A549 (cell line): ENCODE measurements at regions not wholly inside any gene's neighbourhood (a gene's known extent, or its start where the extent isn't known, plus 50 kb on each side); places are given as distances from the start of the nearest gene placed in this dataset.

ENCODE experiments used
- ATAC-seq, 2 experiments: fragments of 200-7000 bp in 1 of 2; fragments of >200 bp in 1 of 2; cut with Nextera tagmentation in 1 of 2; cut with Tn5 transposase in 1 of 2; 3 replicates each; pipeline versions ENCODE4 v1.8.0 to v1.9.1; 2018 to 2020; ENCODE audit warnings: mild to moderate bottlenecking in 1 of 2, moderate library complexity in 1 of 2
- CTCF ChIA-PET: fragments of 300-600 bp; sonication (Branson Sonifier 250); formaldehyde crosslinking; extraction: SDS; loops from one replicate; lab custom pipeline; 2021; ENCODE audit warnings: antibody characterized with exemption, inconsistent platforms; lab: Yijun Ruan, JAX
- POLR2A ChIA-PET: fragments of 350-600 bp; formaldehyde crosslinking; extraction: SDS; loops from one replicate; lab custom pipeline; 2021; ENCODE audit warnings: antibody characterized with exemption, inconsistent platforms; lab: Yijun Ruan, JAX
- DNase-seq, 2 experiments: peaks; one replicate each; pipeline versions ENCODE4 v3.0.0 to v3.0.0-alpha.2; 2011 to 2016; ENCODE audit warnings: low read depth in 1 of 2, low spot score in 1 of 2
- FAIRE-seq: peaks from 2 replicates; lab custom pipeline; 2011; peaks lifted over from hg19 to GRCh38; lab: Jason Lieb, UNC
- H3K27ac ChIP-seq, 2 experiments: fragments of >200 bp; sonication (Bioruptor Twin); formaldehyde crosslinking; 3 replicates each; pipeline ENCODE4 v1.5.1; 2016 to 2017
- H3K4me1 ChIP-seq: fragments of >200 bp; sonication (Bioruptor Twin); formaldehyde crosslinking; 3 replicates; pipeline ENCODE4 v1.6.1; 2016
- H3K4me2 ChIP-seq: fragments of >200 bp; sonication (Bioruptor Twin); formaldehyde crosslinking; 3 replicates; pipeline ENCODE4 v1.6.1; 2016
- H3K4me3 ChIP-seq: fragments of >200 bp; sonication (Bioruptor Twin); formaldehyde crosslinking; 3 replicates; pipeline ENCODE4 v1.5.1; 2016
- H3K9me3 ChIP-seq: fragments of >200 bp; sonication (Bioruptor Twin); formaldehyde crosslinking; 3 replicates; pipeline ENCODE4 v1.6.1; 2016
- EHMT2 ChIP-seq: fragments of 200-600 bp; sonication (generic); IDR thresholded peaks from 2 replicates; pipeline ENCODE4 v1.6.1; 2016; ENCODE audit warnings: antibody characterized with exemption, low read depth, mild to moderate bottlenecking, moderate library complexity
- EP300 ChIP-seq, 2 experiments: fragments of >200 bp; sonication (Bioruptor Twin); formaldehyde crosslinking; IDR thresholded peaks; 2 replicates in 1 of 2; 3 replicates in 1 of 2; pipeline ENCODE4 v1.6.1; 2016 to 2017
- FOSB ChIP-seq: fragments of 250-450 bp; sonication (Bioruptor Pico); IDR thresholded peaks from 2 replicates; pipeline ENCODE4 v1.5.0; 2020; ENCODE audit warnings: mild to moderate bottlenecking, moderate library complexity
- GATA3 ChIP-seq: IDR thresholded peaks from 2 replicates; pipeline ENCODE4 v1.6.1; 2012; ENCODE audit warnings: borderline replicate concordance
- HEYL ChIP-seq: fragments of 250-450 bp; sonication (Bioruptor Pico); IDR thresholded peaks from 2 replicates; pipeline ENCODE4 v1.8.0; 2021; ENCODE audit warnings: mild to moderate bottlenecking, moderate library complexity
- HOXB5 ChIP-seq: fragments of 250-450 bp; sonication (Bioruptor Pico); IDR thresholded peaks from 2 replicates; pipeline ENCODE4 v1.5.0; 2020; ENCODE audit warnings: mild to moderate bottlenecking, moderate library complexity
- KDM5A ChIP-seq: fragments of 200-600 bp; sonication (generic); IDR thresholded peaks from 2 replicates; pipeline ENCODE4 v1.6.1; 2016; ENCODE audit warnings: antibody characterized with exemption, mild to moderate bottlenecking
- MAFK ChIP-seq: fragments of 450-650 bp; IDR thresholded peaks from 2 replicates; pipeline ENCODE4 v1.6.1; 2014; ENCODE audit not compliant: partially characterized antibody
- MAZ ChIP-seq: fragments of 150-350 bp; IDR thresholded peaks from 2 replicates; pipeline ENCODE4 v1.6.1; 2014; ENCODE audit warnings: antibody characterized with exemption, low read depth, low read length, borderline replicate concordance
- MYC ChIP-seq: IDR thresholded peaks from 2 replicates; pipeline ENCODE4 v1.6.1; 2012; ENCODE audit warnings: mild to moderate bottlenecking, inconsistent platforms, low read length, improper control_type of control experiment, borderline replicate concordance
- NFE2L2 ChIP-seq: fragments of 150-350 bp; conservative IDR thresholded peaks from 2 replicates; pipeline ENCODE4 v1.6.1; 2014; ENCODE audit warnings: low read length
- NPAS2 ChIP-seq: fragments of 250-450 bp; sonication (Bioruptor Pico); IDR thresholded peaks from 2 replicates; pipeline ENCODE4 v1.8.0; 2022; ENCODE audit warnings: mild to moderate bottlenecking, moderate library complexity, borderline replicate concordance
- NR3C1 ChIP-seq: fragments of >200 bp; sonication (Bioruptor Twin); formaldehyde crosslinking; IDR thresholded peaks from 3 replicates; pipeline ENCODE4 v1.6.1; 2017
- PHF8 ChIP-seq: fragments of 200-600 bp; sonication (generic); IDR thresholded peaks from 2 replicates; pipeline ENCODE4 v1.6.1; 2016; ENCODE audit warnings: low read depth, mild to moderate bottlenecking, antibody characterized with exemption, moderate library complexity, borderline replicate concordance
- POLR2A ChIP-seq: IDR thresholded peaks from 2 replicates; pipeline ENCODE4 v1.6.1; 2012; ENCODE audit warnings: mild to moderate bottlenecking, low read length
- RAD21 ChIP-seq, 2 experiments: fragments of >200 bp in 1 of 2; sonication (Bioruptor Twin) in 1 of 2; formaldehyde crosslinking in 1 of 2; IDR thresholded peaks in 1 of 2; conservative IDR thresholded peaks in 1 of 2; 2 replicates in 1 of 2; 3 replicates in 1 of 2; pipeline ENCODE4 v1.6.1; 2012 to 2018; ENCODE audit warnings: inconsistent platforms in 1 of 2
- RARB ChIP-seq: fragments of 250-450 bp; sonication (Bioruptor Pico); IDR thresholded peaks from 2 replicates; pipeline ENCODE4 v1.8.0; 2021; ENCODE audit warnings: mild to moderate bottlenecking, moderate library complexity
- RCOR1 ChIP-seq: fragments of 150-350 bp; IDR thresholded peaks from 2 replicates; pipeline ENCODE4 v1.6.1; 2014; ENCODE audit warnings: antibody characterized with exemption, low read length, low read depth
- RFX5 ChIP-seq: fragments of 450-650 bp; IDR thresholded peaks from 2 replicates; pipeline ENCODE4 v1.7.1; 2014; ENCODE audit warnings: antibody characterized with exemption, mild to moderate bottlenecking, moderate library complexity
- RNF2 ChIP-seq: fragments of 200-600 bp; sonication (generic); IDR thresholded peaks from 2 replicates; pipeline ENCODE4 v1.6.1; 2016; ENCODE audit warnings: low read depth, mild to moderate bottlenecking, antibody characterized with exemption, moderate library complexity, borderline replicate concordance
- SMC3 ChIP-seq: fragments of >200 bp; sonication (Bioruptor Twin); formaldehyde crosslinking; IDR thresholded peaks from 3 replicates; pipeline ENCODE4 v1.6.1; 2018; ENCODE audit warnings: inconsistent platforms
- TFCP2L1 ChIP-seq: fragments of 250-450 bp; sonication (Bioruptor Pico); IDR thresholded peaks from 2 replicates; pipeline ENCODE4 v1.5.0; 2021; ENCODE audit warnings: mild to moderate bottlenecking
- ZFP36 ChIP-seq: fragments of 450-650 bp; IDR thresholded peaks from 2 replicates; pipeline ENCODE4 v1.6.1; 2014; ENCODE audit warnings: borderline replicate concordance; ENCODE audit not compliant: partially characterized antibody
- ZNF302 ChIP-seq: fragments of 250-450 bp; sonication (Bioruptor Pico); IDR thresholded peaks from 2 replicates; pipeline ENCODE4 v1.9.0; 2021; ENCODE audit warnings: inconsistent platforms, mild to moderate bottlenecking, moderate library complexity
- ZSCAN20 ChIP-seq: fragments of 250-450 bp; sonication (Bioruptor Pico); IDR thresholded peaks from 2 replicates; pipeline ENCODE4 v1.8.0; 2022; ENCODE audit warnings: mild to moderate bottlenecking, moderate library complexity
- WGBS: methylation state at CpG from one replicate; pipeline ENCODE4 v1.1.6; 2017; ENCODE audit errors: missing lambda C conversion rate; 5-methylcytosine and 5-hydroxymethylcytosine counted together
- TF ChIP-seq, protein P1 (sequence below): fragments of 250-450 bp; sonication (Bioruptor Pico); IDR thresholded peaks from 2 replicates; pipeline ENCODE4 v1.5.0; 2020; ENCODE audit warnings: low read depth, mild to moderate bottlenecking, moderate library complexity
- TF ChIP-seq, protein P2 (sequence below): IDR thresholded peaks from 2 replicates; pipeline ENCODE4 v1.6.1; 2012; ENCODE audit warnings: low read depth, borderline replicate concordance
- TF ChIP-seq, protein P3 (sequence below): IDR thresholded peaks from 2 replicates; pipeline ENCODE4 v1.6.1; 2012
- TF ChIP-seq, protein P4 (sequence below): fragments of 150-350 bp; IDR thresholded peaks from 2 replicates; pipeline ENCODE4 v1.6.1; 2014; ENCODE audit warnings: low read depth, mild to moderate bottlenecking, low read length
- TF ChIP-seq, protein P5 (sequence below): fragments of >200 bp; sonication (Bioruptor Twin); formaldehyde crosslinking; IDR thresholded peaks from 3 replicates; pipeline ENCODE4 v1.6.1; 2016

DNA sequence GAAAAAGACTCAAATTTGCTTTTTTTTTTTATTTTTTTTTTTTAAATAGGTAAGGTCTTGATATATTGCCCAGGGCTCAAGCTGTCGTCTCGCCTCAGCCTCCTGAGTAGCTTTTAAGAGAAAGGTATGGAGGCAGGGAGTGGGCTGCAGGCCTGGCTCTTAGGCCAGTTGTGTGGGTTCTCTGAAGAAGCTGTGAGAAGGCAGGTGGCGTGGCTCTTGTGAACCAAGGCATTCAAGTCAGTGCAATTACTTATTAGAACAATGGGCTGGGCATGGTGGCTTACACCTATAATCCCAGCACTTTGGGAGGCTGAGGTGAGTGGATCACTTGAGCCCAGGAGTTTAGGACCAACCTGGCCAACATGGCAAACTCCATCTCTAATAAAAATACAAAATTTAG is 244.0 kb upstream of the SFRP2 start:
- DNase-seq (no peak), FAIRE-seq (no peak), ATAC-seq (no peak)
- 0% methylated on average over 3 of the region's 3 CpGs for WGBS
- H3K27ac ChIP-seq = no peak overlapping the region
- H3K4me3 ChIP-seq = no peak overlapping the region
- CTCF ChIA-PET = no interaction called here
- no peaks in the 10 kb centered on the region for H3K9me3 ChIP-seq
- POLR2A ChIA-PET = no interaction called here
- TF ChIP-seq SMC3 = no peak
- TF ChIP-seq, protein P1, sequence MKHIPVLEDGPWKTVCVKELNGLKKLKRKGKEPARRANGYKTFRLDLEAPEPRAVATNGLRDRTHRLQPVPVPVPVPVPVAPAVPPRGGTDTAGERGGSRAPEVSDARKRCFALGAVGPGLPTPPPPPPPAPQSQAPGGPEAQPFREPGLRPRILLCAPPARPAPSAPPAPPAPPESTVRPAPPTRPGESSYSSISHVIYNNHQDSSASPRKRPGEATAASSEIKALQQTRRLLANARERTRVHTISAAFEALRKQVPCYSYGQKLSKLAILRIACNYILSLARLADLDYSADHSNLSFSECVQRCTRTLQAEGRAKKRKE (CRISPR knock-in tag) = no peak
- TF ChIP-seq EHMT2 = no peak
- TF ChIP-seq MYC = no peak
- TF ChIP-seq TFCP2L1 (CRISPR knock-in tag) = no peak
- TF ChIP-seq NR3C1 = no peak
- no peak for TF ChIP-seq NFE2L2
- no peak for TF ChIP-seq RARB (CRISPR knock-in tag)
- TF ChIP-seq RFX5 = no peak
- no peak for TF ChIP-seq POLR2A
- no peak for TF ChIP-seq HEYL (CRISPR knock-in tag)
- TF ChIP-seq, protein P2, sequence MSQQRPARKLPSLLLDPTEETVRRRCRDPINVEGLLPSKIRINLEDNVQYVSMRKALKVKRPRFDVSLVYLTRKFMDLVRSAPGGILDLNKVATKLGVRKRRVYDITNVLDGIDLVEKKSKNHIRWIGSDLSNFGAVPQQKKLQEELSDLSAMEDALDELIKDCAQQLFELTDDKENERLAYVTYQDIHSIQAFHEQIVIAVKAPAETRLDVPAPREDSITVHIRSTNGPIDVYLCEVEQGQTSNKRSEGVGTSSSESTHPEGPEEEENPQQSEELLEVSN = no peak
- TF ChIP-seq MAZ = no peak
- H3K4me2 ChIP-seq = no peak overlapping the region
- H3K4me1 ChIP-seq = no peaks in the 10 kb centered on the region

DNA sequence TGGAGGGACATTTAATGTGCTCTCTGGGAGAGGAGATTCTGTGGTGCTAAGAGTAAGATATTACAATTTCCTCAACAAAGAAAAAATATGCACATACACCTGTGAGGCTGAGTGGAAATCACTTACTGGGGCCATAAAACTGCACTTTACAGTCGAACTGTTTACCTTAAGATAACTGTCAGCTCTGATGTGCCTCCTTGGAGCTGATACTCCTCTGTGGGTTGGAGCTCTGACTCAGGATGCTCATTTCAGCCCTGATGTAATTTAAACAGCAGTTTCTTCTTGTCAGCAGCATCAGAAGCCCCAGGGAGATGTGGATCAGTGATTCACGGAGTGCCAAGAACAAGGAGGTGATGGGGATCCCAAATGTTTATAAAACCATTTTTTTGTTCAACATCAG is 241.9 kb upstream of the SFRP2 start:
- DNase-seq = no peak
- Histone ChIP-seq H3K4me3 (no peak overlapping the region), H3K9me3 (no peaks in the 10 kb centered on the region), H3K4me2 (no peak overlapping the region), H3K4me1 (no peaks in the 10 kb centered on the region), H3K27ac (no peak overlapping the region)
- no peak for FAIRE-seq
- ATAC-seq = no peak
- CTCF ChIA-PET = no interaction called here
- TF ChIP-seq RCOR1 = no peak
- TF ChIP-seq RNF2 = no peak
- no peak for TF ChIP-seq RAD21 (conservative IDR thresholded peaks at IDR 0.05 in 1 of 2, IDR thresholded peaks at IDR 0.05 in 1 of 2)
- no peak for TF ChIP-seq ZSCAN20 (CRISPR knock-in tag)
- TF ChIP-seq GATA3 = no peak
- TF ChIP-seq, protein P3, sequence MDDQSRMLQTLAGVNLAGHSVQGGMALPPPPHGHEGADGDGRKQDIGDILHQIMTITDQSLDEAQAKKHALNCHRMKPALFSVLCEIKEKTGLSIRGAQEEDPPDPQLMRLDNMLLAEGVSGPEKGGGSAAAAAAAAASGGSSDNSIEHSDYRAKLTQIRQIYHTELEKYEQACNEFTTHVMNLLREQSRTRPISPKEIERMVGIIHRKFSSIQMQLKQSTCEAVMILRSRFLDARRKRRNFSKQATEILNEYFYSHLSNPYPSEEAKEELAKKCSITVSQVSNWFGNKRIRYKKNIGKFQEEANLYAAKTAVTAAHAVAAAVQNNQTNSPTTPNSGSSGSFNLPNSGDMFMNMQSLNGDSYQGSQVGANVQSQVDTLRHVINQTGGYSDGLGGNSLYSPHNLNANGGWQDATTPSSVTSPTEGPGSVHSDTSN = no peak
- no peak for TF ChIP-seq EP300 (IDR thresholded peaks at IDR 0.05)
- no peak for TF ChIP-seq ZNF302 (CRISPR knock-in tag)
- TF ChIP-seq EHMT2 = no peak
- WGBS = 2% methylated on average over 2 of the region's 2 CpGs
- POLR2A ChIA-PET = no interaction called here

DNA sequence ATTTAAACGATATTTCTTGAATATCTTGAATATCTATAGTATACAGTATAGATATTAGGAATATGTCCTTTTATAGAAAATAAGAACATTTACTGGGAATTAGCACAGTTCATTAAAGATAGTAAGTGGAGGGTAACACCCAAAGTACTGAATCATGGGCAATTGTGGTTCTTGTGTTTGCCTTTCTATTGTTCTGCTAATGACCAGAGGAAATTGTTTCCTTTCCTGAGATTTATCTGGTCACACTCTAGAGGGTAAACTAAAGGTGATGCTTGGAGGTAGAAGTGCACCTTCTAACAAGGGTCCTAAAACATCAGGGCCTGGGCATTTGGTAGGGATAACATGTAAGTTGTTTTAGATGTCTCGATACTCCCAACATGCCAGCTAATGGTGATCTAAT is 241.3 kb upstream of the SFRP2 start:
- CTCF ChIA-PET = no interaction called here
- POLR2A ChIA-PET = no interaction called here
- Histone ChIP-seq H3K9me3 (no peaks in the 10 kb centered on the region), H3K4me1 (no peaks in the 10 kb centered on the region), H3K27ac (no peak overlapping the region), H3K4me3 (no peak overlapping the region), H3K4me2 (no peak overlapping the region)
- WGBS = 0% methylated on average over 2 of the region's 2 CpGs
- FAIRE-seq = no peak
- ATAC-seq = no peak
- DNase-seq = no peak
- TF ChIP-seq NPAS2 (CRISPR knock-in tag) (no peak), SMC3 (no peak), RARB (CRISPR knock-in tag) (no peak), ZFP36 (no peak), HOXB5 (no peak), PHF8 (no peak), ZNF302 (CRISPR knock-in tag) (no peak), FOSB (CRISPR knock-in tag) (no peak), RCOR1 (no peak), KDM5A (no peak), NR3C1 (no peak), MAFK (no peak)
- TF ChIP-seq, protein P4, sequence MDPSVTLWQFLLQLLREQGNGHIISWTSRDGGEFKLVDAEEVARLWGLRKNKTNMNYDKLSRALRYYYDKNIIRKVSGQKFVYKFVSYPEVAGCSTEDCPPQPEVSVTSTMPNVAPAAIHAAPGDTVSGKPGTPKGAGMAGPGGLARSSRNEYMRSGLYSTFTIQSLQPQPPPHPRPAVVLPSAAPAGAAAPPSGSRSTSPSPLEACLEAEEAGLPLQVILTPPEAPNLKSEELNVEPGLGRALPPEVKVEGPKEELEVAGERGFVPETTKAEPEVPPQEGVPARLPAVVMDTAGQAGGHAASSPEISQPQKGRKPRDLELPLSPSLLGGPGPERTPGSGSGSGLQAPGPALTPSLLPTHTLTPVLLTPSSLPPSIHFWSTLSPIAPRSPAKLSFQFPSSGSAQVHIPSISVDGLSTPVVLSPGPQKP = no peak
- TF ChIP-seq, protein P5, sequence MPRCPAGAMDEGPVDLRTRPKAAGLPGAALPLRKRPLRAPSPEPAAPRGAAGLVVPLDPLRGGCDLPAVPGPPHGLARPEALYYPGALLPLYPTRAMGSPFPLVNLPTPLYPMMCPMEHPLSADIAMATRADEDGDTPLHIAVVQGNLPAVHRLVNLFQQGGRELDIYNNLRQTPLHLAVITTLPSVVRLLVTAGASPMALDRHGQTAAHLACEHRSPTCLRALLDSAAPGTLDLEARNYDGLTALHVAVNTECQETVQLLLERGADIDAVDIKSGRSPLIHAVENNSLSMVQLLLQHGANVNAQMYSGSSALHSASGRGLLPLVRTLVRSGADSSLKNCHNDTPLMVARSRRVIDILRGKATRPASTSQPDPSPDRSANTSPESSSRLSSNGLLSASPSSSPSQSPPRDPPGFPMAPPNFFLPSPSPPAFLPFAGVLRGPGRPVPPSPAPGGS = no peak
- TF ChIP-seq, protein P3 = no peak
